A549 (cell line): ENCODE measurements at regions not wholly inside any gene's neighbourhood (a gene's known extent, or its start where the extent isn't known, plus 50 kb on each side); places are given as distances from the start of the nearest gene placed in this dataset.
A peak's percentile ranks its signal among the peaks of the same experiment; 100 is the strongest.

ENCODE experiments used
- ATAC-seq, 2 experiments: fragments of 200-7000 bp in 1 of 2; fragments of >200 bp in 1 of 2; cut with Nextera tagmentation in 1 of 2; cut with Tn5 transposase in 1 of 2; 3 replicates each; pipeline versions ENCODE4 v1.8.0 to v1.9.1; 2018 to 2020; ENCODE audit warnings: mild to moderate bottlenecking in 1 of 2, moderate library complexity in 1 of 2
- CTCF ChIA-PET: fragments of 300-600 bp; sonication (Branson Sonifier 250); formaldehyde crosslinking; extraction: SDS; loops from one replicate; lab custom pipeline; 2021; ENCODE audit warnings: antibody characterized with exemption, inconsistent platforms; lab: Yijun Ruan, JAX
- POLR2A ChIA-PET: fragments of 350-600 bp; formaldehyde crosslinking; extraction: SDS; loops from one replicate; lab custom pipeline; 2021; ENCODE audit warnings: antibody characterized with exemption, inconsistent platforms; lab: Yijun Ruan, JAX
- DNase-seq, 2 experiments: peaks; one replicate each; pipeline versions ENCODE4 v3.0.0 to v3.0.0-alpha.2; 2011 to 2016; ENCODE audit warnings: low read depth in 1 of 2, low spot score in 1 of 2
- FAIRE-seq: peaks from 2 replicates; lab custom pipeline; 2011; peaks lifted over from hg19 to GRCh38; lab: Jason Lieb, UNC
- H3K27ac ChIP-seq, 2 experiments: fragments of >200 bp; sonication (Bioruptor Twin); formaldehyde crosslinking; 3 replicates each; pipeline ENCODE4 v1.5.1; 2016 to 2017
- H3K4me1 ChIP-seq: fragments of >200 bp; sonication (Bioruptor Twin); formaldehyde crosslinking; 3 replicates; pipeline ENCODE4 v1.6.1; 2016
- H3K4me2 ChIP-seq: fragments of >200 bp; sonication (Bioruptor Twin); formaldehyde crosslinking; 3 replicates; pipeline ENCODE4 v1.6.1; 2016
- H3K4me3 ChIP-seq: fragments of >200 bp; sonication (Bioruptor Twin); formaldehyde crosslinking; 3 replicates; pipeline ENCODE4 v1.5.1; 2016
- H3K9me3 ChIP-seq: fragments of >200 bp; sonication (Bioruptor Twin); formaldehyde crosslinking; 3 replicates; pipeline ENCODE4 v1.6.1; 2016
- CBX8 ChIP-seq: fragments of 200-600 bp; sonication (generic); IDR thresholded peaks from 2 replicates; pipeline ENCODE4 v1.6.1; 2016
- CEBPB ChIP-seq, 2 experiments: fragments of >200 bp in 1 of 2; sonication (Bioruptor Twin) in 1 of 2; formaldehyde crosslinking in 1 of 2; IDR thresholded peaks; 2 replicates each; pipeline ENCODE4 v1.6.1; 2012 to 2016
- EP300 ChIP-seq, 2 experiments: fragments of >200 bp; sonication (Bioruptor Twin); formaldehyde crosslinking; IDR thresholded peaks; 2 replicates in 1 of 2; 3 replicates in 1 of 2; pipeline ENCODE4 v1.6.1; 2016 to 2017
- FOSB ChIP-seq: fragments of 250-450 bp; sonication (Bioruptor Pico); IDR thresholded peaks from 2 replicates; pipeline ENCODE4 v1.5.0; 2020; ENCODE audit warnings: mild to moderate bottlenecking, moderate library complexity
- FOSL2 ChIP-seq, 2 experiments: fragments of 450-650 bp in 1 of 2; fragments of >200 bp in 1 of 2; sonication (Bioruptor Twin) in 1 of 2; formaldehyde crosslinking; IDR thresholded peaks; 2 replicates each; pipeline versions ENCODE4 v1.5.0 to v1.6.1; 2016 to 2020; ENCODE audit warnings: mild to moderate bottlenecking in 1 of 2, moderate library complexity in 1 of 2
- GATA3 ChIP-seq: IDR thresholded peaks from 2 replicates; pipeline ENCODE4 v1.6.1; 2012; ENCODE audit warnings: borderline replicate concordance
- HDAC2 ChIP-seq: fragments of 200-600 bp; sonication (generic); IDR thresholded peaks from 2 replicates; pipeline ENCODE4 v1.6.1; 2016
- HOXA7 ChIP-seq: fragments of 250-450 bp; sonication (Bioruptor Pico); IDR thresholded peaks from 2 replicates; pipeline ENCODE4 v1.5.0; 2020; ENCODE audit warnings: mild to moderate bottlenecking, moderate library complexity
- HOXB5 ChIP-seq: fragments of 250-450 bp; sonication (Bioruptor Pico); IDR thresholded peaks from 2 replicates; pipeline ENCODE4 v1.5.0; 2020; ENCODE audit warnings: mild to moderate bottlenecking, moderate library complexity
- JUN ChIP-seq, 2 experiments: fragments of >200 bp; sonication (Bioruptor Twin); formaldehyde crosslinking; IDR thresholded peaks; 2 replicates in 1 of 2; 3 replicates in 1 of 2; pipeline ENCODE4 v1.6.1; 2016 to 2017
- JUNB ChIP-seq: fragments of >200 bp; sonication (Bioruptor Twin); formaldehyde crosslinking; IDR thresholded peaks from 2 replicates; pipeline ENCODE4 v1.6.1; 2016
- MAFK ChIP-seq: fragments of 450-650 bp; IDR thresholded peaks from 2 replicates; pipeline ENCODE4 v1.6.1; 2014; ENCODE audit not compliant: partially characterized antibody
- MAZ ChIP-seq: fragments of 150-350 bp; IDR thresholded peaks from 2 replicates; pipeline ENCODE4 v1.6.1; 2014; ENCODE audit warnings: antibody characterized with exemption, low read depth, low read length, borderline replicate concordance
- MYC ChIP-seq: IDR thresholded peaks from 2 replicates; pipeline ENCODE4 v1.6.1; 2012; ENCODE audit warnings: mild to moderate bottlenecking, inconsistent platforms, low read length, improper control_type of control experiment, borderline replicate concordance
- NFE2L2 ChIP-seq: fragments of 150-350 bp; conservative IDR thresholded peaks from 2 replicates; pipeline ENCODE4 v1.6.1; 2014; ENCODE audit warnings: low read length
- PHF8 ChIP-seq: fragments of 200-600 bp; sonication (generic); IDR thresholded peaks from 2 replicates; pipeline ENCODE4 v1.6.1; 2016; ENCODE audit warnings: low read depth, mild to moderate bottlenecking, antibody characterized with exemption, moderate library complexity, borderline replicate concordance
- POLR2A ChIP-seq: IDR thresholded peaks from 2 replicates; pipeline ENCODE4 v1.6.1; 2012; ENCODE audit warnings: mild to moderate bottlenecking, low read length
- POLR2AphosphoS2 ChIP-seq: conservative IDR thresholded peaks from 2 replicates; pipeline ENCODE4 v1.6.1; 2012; ENCODE audit warnings: low read length, improper control_type of control experiment, inconsistent platforms
- RAD21 ChIP-seq, 2 experiments: fragments of >200 bp in 1 of 2; sonication (Bioruptor Twin) in 1 of 2; formaldehyde crosslinking in 1 of 2; IDR thresholded peaks in 1 of 2; conservative IDR thresholded peaks in 1 of 2; 2 replicates in 1 of 2; 3 replicates in 1 of 2; pipeline ENCODE4 v1.6.1; 2012 to 2018; ENCODE audit warnings: inconsistent platforms in 1 of 2
- SMC3 ChIP-seq: fragments of >200 bp; sonication (Bioruptor Twin); formaldehyde crosslinking; IDR thresholded peaks from 3 replicates; pipeline ENCODE4 v1.6.1; 2018; ENCODE audit warnings: inconsistent platforms
- ZC3H11A ChIP-seq: fragments of 450-650 bp; IDR thresholded peaks from 2 replicates; pipeline ENCODE4 v1.6.1; 2014; ENCODE audit warnings: antibody characterized with exemption, mild to moderate bottlenecking
- ZNF302 ChIP-seq: fragments of 250-450 bp; sonication (Bioruptor Pico); IDR thresholded peaks from 2 replicates; pipeline ENCODE4 v1.9.0; 2021; ENCODE audit warnings: inconsistent platforms, mild to moderate bottlenecking, moderate library complexity
- ZSCAN20 ChIP-seq: fragments of 250-450 bp; sonication (Bioruptor Pico); IDR thresholded peaks from 2 replicates; pipeline ENCODE4 v1.8.0; 2022; ENCODE audit warnings: mild to moderate bottlenecking, moderate library complexity
- WGBS: methylation state at CpG from one replicate; pipeline ENCODE4 v1.1.6; 2017; ENCODE audit errors: missing lambda C conversion rate; 5-methylcytosine and 5-hydroxymethylcytosine counted together
- TF ChIP-seq, protein P1 (sequence below): fragments of >200 bp; sonication (Bioruptor Twin); formaldehyde crosslinking; IDR thresholded peaks from 3 replicates; pipeline ENCODE4 v1.5.1; 2016
- TF ChIP-seq, protein P2 (sequence below): fragments of 250-450 bp; sonication (Bioruptor Pico); IDR thresholded peaks from 2 replicates; pipeline ENCODE4 v1.5.0; 2021; ENCODE audit warnings: mild to moderate bottlenecking, moderate library complexity, borderline replicate concordance
- TF ChIP-seq, protein P3 (sequence below): fragments of 450-650 bp; IDR thresholded peaks from 2 replicates; pipeline ENCODE4 v1.6.1; 2014; ENCODE audit warnings: antibody characterized with exemption
- TF ChIP-seq, protein P4 (sequence below): fragments of >200 bp; sonication (Bioruptor Twin); formaldehyde crosslinking; IDR thresholded peaks from 3 replicates; pipeline ENCODE4 v1.6.1; 2016
- TF ChIP-seq, protein P5 (sequence below): IDR thresholded peaks from 2 replicates; pipeline ENCODE4 v1.6.1; 2012
- TF ChIP-seq, protein P6 (sequence below): fragments of 250-450 bp; sonication (Bioruptor Pico); IDR thresholded peaks from 2 replicates; pipeline ENCODE4 v1.5.0; 2020; ENCODE audit warnings: low read depth, mild to moderate bottlenecking, moderate library complexity
- TF ChIP-seq, protein P7 (sequence below): IDR thresholded peaks from 2 replicates; pipeline ENCODE4 v1.6.1; 2012; ENCODE audit warnings: low read depth, borderline replicate concordance

DNA sequence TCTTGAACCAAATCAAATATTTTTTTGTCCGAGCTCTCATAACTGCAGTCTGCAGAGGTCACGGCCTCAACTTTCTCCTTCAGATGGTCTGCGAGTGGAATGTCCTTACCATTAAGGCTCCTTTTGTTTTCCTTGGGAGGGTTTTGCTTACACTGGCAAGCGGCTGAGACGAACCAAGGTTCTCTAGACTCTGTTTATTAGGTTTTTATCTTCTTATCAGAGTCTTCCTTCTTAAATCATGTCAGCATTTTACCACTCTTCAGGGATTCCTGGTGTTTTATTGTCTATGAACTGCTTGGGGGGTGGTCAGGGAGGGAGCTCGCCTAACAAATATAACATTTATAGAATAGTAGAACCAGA is 773.7 kb upstream of the NR2F2 start:
- Histone ChIP-seq H3K4me2 (peak overlapping the region; percentile 38; the same call in 2 of the 3 replicates), H3K4me1 (peaks cover 30% of the 10 kb centered on the region), H3K9me3 (peaks cover 8% of the 10 kb centered on the region; the same call in 1 of the 3 replicates), H3K4me3 (no peak overlapping the region), H3K27ac (peak overlapping the region; percentile 59 to 73)
- ATAC-seq (no peak), FAIRE-seq (no peak), DNase-seq (no peak)
- 73% methylated on average over 6 of the region's 6 CpGs for WGBS
- TF ChIP-seq MYC (no peak), NFE2L2 (no peak), ZNF302 (CRISPR knock-in tag) (no peak), POLR2A (no peak), JUNB (no peak), CBX8 (no peak), PHF8 (no peak), CEBPB (IDR thresholded peaks at IDR 0.05) (no peak), HDAC2 (no peak), RAD21 (conservative IDR thresholded peaks at IDR 0.05 in 1 of 2, IDR thresholded peaks at IDR 0.05 in 1 of 2) (no peak), POLR2AphosphoS2 (no peak), FOSB (CRISPR knock-in tag) (no peak), ZSCAN20 (no peak)
- TF ChIP-seq, protein P1, sequence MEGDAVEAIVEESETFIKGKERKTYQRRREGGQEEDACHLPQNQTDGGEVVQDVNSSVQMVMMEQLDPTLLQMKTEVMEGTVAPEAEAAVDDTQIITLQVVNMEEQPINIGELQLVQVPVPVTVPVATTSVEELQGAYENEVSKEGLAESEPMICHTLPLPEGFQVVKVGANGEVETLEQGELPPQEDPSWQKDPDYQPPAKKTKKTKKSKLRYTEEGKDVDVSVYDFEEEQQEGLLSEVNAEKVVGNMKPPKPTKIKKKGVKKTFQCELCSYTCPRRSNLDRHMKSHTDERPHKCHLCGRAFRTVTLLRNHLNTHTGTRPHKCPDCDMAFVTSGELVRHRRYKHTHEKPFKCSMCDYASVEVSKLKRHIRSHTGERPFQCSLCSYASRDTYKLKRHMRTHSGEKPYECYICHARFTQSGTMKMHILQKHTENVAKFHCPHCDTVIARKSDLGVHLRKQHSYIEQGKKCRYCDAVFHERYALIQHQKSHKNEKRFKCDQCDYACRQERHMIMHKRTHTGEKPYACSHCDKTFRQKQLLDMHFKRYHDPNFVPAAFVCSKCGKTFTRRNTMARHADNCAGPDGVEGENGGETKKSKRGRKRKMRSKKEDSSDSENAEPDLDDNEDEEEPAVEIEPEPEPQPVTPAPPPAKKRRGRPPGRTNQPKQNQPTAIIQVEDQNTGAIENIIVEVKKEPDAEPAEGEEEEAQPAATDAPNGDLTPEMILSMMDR: no peak
- TF ChIP-seq, protein P2, sequence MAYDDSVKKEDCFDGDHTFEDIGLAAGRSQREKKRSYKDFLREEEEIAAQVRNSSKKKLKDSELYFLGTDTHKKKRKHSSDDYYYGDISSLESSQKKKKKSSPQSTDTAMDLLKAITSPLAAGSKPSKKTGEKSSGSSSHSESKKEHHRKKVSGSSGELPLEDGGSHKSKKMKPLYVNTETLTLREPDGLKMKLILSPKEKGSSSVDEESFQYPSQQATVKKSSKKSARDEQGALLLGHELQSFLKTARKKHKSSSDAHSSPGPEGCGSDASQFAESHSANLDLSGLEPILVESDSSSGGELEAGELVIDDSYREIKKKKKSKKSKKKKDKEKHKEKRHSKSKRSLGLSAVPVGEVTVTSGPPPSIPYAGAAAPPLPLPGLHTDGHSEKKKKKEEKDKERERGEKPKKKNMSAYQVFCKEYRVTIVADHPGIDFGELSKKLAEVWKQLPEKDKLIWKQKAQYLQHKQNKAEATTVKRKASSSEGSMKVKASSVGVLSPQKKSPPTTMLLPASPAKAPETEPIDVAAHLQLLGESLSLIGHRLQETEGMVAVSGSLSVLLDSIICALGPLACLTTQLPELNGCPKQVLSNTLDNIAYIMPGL (CRISPR knock-in tag): no peak
- TF ChIP-seq, protein P3, sequence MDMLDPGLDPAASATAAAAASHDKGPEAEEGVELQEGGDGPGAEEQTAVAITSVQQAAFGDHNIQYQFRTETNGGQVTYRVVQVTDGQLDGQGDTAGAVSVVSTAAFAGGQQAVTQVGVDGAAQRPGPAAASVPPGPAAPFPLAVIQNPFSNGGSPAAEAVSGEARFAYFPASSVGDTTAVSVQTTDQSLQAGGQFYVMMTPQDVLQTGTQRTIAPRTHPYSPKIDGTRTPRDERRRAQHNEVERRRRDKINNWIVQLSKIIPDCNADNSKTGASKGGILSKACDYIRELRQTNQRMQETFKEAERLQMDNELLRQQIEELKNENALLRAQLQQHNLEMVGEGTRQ: no peak
- CTCF ChIA-PET: interaction anchor here (0.9 kb wide), 1 partner anchor 12 kb away, joined by 3 read pairs; no protein-coding TSS in a partner anchor
- POLR2A ChIA-PET: no interaction called here

DNA sequence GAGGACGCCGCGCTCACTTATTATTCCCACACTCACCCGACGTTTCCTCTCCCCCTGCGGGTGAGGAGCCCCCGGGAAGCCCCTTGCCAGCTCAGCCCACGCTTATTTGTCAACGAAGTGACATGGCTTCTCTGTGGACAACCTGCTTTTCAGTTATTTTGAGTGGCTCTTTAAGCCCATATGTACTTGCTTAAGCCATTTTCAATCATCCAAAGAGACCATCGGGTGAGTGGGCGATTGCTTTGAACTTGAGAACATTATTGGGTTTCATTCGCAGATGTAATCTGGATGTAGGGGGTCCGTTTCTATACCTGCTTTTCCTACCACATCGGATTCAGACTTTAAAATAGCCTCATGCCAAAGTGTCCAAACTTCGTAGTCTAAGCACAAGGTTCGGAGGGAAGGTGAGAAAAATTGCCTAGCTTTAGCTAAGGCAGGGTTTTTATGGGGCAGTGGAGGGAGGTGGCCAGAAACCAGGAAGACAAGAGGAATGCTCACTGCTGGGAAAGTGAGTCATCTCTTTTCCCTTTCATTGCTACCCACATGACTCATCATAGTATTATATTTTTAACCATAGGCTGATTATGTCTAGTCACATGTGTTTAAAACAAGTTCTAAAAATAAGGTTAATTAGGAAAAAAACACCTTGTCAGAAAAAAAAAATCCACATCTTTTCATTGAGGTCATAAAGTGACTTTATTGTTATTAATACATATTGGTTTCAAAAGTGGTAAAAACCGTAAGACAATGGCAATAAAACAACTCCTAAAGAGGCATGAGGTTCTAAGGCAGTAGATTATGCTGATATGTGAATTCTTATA is 773.1 kb upstream of the NR2F2 start:
- Histone ChIP-seq H3K27ac (peak overlapping the region; percentile 59 to 73), H3K4me2 (peak overlapping the region; percentile 38), H3K9me3 (peaks cover 8% of the 10 kb centered on the region; the same call in 1 of the 3 replicates), H3K4me1 (peaks cover 30% of the 10 kb centered on the region), H3K4me3 (no peak overlapping the region)
- FAIRE-seq (peak; percentile 68), ATAC-seq (peak; percentile 79 to 92), DNase-seq (peak; percentile 55 to 88)
- POLR2A ChIA-PET: no interaction called here
- CTCF ChIA-PET: interaction anchor here (0.9 kb wide), 1 partner anchor 12 kb away, joined by 3 read pairs; no protein-coding TSS in a partner anchor
- 53% methylated on average over 17 of the region's 17 CpGs for WGBS
- TF ChIP-seq POLR2AphosphoS2 (no peak), MAZ (no peak), MAFK (peak; percentile 66), EP300 (IDR thresholded peaks at IDR 0.05) (no peak), JUNB (peak; percentile 70), GATA3 (peak; percentile 40; the same call in 1 of the 2 replicates), FOSL2 (IDR thresholded peaks at IDR 0.05) (peak; percentile 92), FOSL2 (CRISPR knock-in tag; IDR thresholded peaks at IDR 0.05) (peak; percentile 99), POLR2A (no peak), ZNF302 (CRISPR knock-in tag) (peak; percentile 56; the same call in 1 of the 2 replicates), ZC3H11A (no peak), HOXA7 (CRISPR knock-in tag) (no peak; the same call in 1 of the 2 replicates), JUN (IDR thresholded peaks at IDR 0.05) (0 out of 5 replicates have a peak, but pooled peaks of 1 of the 2 experiments have one; percentile 46), SMC3 (no peak), HOXB5 (CRISPR knock-in tag) (peak; percentile 71; the same call in 1 of the 2 replicates)
- TF ChIP-seq, protein P4, sequence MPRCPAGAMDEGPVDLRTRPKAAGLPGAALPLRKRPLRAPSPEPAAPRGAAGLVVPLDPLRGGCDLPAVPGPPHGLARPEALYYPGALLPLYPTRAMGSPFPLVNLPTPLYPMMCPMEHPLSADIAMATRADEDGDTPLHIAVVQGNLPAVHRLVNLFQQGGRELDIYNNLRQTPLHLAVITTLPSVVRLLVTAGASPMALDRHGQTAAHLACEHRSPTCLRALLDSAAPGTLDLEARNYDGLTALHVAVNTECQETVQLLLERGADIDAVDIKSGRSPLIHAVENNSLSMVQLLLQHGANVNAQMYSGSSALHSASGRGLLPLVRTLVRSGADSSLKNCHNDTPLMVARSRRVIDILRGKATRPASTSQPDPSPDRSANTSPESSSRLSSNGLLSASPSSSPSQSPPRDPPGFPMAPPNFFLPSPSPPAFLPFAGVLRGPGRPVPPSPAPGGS: 0 out of 3 replicates have a peak, but pooled peaks have one; percentile 28
- TF ChIP-seq, protein P5, sequence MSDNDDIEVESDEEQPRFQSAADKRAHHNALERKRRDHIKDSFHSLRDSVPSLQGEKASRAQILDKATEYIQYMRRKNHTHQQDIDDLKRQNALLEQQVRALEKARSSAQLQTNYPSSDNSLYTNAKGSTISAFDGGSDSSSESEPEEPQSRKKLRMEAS: peak; percentile 88
- TF ChIP-seq, protein P6, sequence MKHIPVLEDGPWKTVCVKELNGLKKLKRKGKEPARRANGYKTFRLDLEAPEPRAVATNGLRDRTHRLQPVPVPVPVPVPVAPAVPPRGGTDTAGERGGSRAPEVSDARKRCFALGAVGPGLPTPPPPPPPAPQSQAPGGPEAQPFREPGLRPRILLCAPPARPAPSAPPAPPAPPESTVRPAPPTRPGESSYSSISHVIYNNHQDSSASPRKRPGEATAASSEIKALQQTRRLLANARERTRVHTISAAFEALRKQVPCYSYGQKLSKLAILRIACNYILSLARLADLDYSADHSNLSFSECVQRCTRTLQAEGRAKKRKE (CRISPR knock-in tag): peak; percentile 35; the same call in 1 of the 2 replicates
- TF ChIP-seq, protein P7, sequence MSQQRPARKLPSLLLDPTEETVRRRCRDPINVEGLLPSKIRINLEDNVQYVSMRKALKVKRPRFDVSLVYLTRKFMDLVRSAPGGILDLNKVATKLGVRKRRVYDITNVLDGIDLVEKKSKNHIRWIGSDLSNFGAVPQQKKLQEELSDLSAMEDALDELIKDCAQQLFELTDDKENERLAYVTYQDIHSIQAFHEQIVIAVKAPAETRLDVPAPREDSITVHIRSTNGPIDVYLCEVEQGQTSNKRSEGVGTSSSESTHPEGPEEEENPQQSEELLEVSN: peak; percentile 88
